Ammon's horn (tissue), 1 donor: ENCODE measurements at regions not wholly inside any gene's neighbourhood (a gene's known extent, or its start where the extent isn't known, plus 50 kb on each side); places are given as distances from the start of the nearest gene placed in this dataset.
"Not testable (repeated sequence)": the region's sequence is repeated elsewhere in the genome, so short reads cannot be mapped to it uniquely, and the experiment has no call there.

Experiments
- DNase-seq: peaks from one replicate; pipeline ENCODE4 v3.0.0-alpha.2; 2016; ENCODE audit warnings: low spot score

- peak; percentile 84 for DNase-seq
Observed at GRCh38 chr2:198296665-198297308, 492.4 kb downstream of the PLCL1 start.

GRCh38 chr2:198293281-198293680 is 488.9 kb downstream of the PLCL1 start:
- DNase-seq, result no peak

DNA sequence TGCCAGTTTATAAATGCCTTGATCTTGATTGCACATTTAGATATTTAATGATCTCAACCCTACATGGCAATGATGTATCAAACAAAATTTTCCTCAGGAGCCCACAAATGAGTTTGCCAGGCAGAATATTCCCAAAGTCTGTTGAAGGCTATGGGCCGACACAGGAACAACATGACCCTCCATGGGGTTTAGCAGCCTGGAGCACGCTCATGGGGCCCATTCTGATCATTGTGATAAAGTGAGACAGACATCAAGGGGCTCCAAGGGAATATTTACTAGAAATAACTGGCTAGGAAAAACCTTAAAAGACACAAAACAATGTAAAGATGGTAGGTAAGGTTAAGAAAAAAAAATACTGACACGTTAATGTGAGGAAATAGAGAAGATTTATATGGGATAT is 485.4 kb downstream of the PLCL1 start:
- no peak for DNase-seq

GRCh38 chr2:198287706-198288105 is 483.3 kb downstream of the PLCL1 start:
- no peak for DNase-seq

GRCh38 chr2:198285216-198285615 is 480.8 kb downstream of the PLCL1 start:
- DNase-seq, result no peak

- DNase-seq, result no peak
Observed at GRCh38 chr2:198283146-198283545, 478.8 kb downstream of the PLCL1 start.

DNA sequence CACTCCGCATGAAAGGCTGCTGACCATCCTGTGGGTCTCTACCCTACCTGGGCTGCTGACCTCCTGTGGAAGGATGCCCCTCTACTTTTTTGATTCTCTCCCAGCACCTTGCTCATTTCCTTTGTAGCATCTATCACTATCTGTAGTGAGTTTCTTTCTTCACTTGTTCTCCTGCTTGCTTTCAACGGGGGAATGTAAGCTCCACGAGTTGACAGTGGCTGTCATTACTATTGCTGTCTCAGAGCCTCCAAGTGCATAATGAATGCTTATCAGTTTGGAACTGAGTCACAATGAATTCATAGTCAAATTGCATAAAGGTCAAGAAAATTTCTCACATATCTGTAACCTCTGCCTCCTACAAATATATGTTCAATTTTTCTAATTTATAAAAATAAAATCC is 477.7 kb downstream of the PLCL1 start:
- DNase-seq, result no peak

- DNase-seq, result peak; percentile 20
Observed at GRCh38 chr2:198280145-198280544, 475.8 kb downstream of the PLCL1 start.

DNA sequence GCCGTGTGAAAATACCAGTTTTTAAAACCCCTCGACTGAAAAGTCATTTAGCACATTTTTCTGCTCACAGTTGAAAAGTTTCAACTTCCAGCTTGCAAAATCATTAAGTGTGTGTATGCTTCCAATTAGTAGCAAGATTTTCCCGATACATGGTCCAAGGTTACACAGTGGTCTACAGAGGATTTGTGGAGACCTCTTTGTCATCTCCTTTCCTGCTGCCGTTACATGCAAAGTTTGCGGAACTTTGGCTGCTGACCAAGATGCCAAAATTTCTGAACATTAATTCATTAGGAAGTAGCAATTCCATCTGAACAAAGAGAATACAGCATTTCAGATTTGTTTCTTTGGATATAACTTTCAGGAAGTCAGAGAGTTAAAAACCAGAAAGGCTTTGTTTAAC is 474.6 kb downstream of the PLCL1 start:
- DNase-seq, result no peak

DNA sequence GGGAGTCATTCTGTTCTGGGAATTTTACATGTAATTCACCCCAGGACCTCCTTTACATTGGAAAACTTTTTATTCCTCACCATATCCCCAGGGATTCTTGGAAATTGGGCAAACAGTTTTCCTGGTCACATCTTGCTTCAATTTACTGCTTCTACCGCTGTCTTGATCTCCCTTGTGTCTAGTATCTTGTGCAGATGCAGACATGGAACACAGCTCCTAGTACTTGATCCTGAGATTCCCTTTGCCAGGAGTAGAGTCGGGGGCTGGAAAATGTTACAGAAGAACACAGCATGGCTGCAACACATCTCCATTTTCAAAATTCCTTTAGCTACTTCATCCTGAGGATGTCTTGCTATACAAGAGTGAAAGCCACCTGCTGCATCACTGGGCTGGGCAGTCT is 472.8 kb downstream of the PLCL1 start:
- no peak for DNase-seq

GRCh38 chr2:198273660-198274059 is 469.3 kb downstream of the PLCL1 start:
- DNase-seq, result peak; percentile 45

- not testable (repeated sequence) for DNase-seq
Observed at GRCh38 chr2:198270157-198270556, 465.8 kb downstream of the PLCL1 start.

GRCh38 chr2:198268519-198268918 is 464.1 kb downstream of the PLCL1 start:
- DNase-seq, result no peak

DNA sequence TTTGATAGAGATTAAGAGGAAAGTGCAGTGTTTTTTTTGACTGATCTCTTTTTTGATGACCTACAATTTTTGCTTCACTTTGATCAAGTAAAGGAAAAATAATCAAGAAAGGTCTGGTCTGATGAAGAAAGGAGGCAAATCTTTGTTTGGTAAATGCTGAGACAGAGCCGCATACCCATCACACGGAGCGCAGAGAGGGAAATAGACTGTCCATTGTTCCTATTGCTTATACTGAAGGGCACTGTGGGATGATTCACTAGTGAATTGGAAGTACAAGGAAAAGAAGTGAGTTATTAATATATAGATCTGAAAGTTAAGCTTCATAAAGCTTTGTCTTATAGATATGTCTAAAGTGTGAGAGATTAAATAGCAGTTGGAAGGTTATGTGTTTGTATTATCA is 455.1 kb downstream of the PLCL1 start:
- no peak for DNase-seq

- peak; percentile 34 for DNase-seq
Observed at GRCh38 chr2:198254536-198255090, 450.2 kb downstream of the PLCL1 start.

DNA sequence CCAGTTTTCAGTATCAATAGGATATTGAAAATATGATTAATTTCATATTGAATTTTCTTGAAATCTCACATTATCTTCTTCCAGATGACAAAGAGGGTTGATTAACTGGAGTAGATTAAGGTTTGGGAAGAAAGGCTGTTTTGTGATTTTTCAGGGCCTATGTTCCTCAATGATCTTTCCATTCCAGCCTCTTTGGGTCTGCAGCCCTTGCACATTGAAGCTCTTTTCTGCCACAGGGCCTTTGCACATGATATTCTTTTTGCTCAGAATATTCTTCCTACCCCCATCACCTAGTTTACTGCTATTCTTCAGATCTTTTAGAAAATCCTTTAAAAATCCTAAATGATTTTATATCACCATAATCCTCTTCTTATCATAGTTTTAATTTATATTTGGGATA is 449.6 kb downstream of the PLCL1 start:
- DNase-seq, result no peak

GRCh38 chr2:198252472-198252871 is 448.1 kb downstream of the PLCL1 start:
- no peak for DNase-seq

- DNase-seq, result no peak
Observed at GRCh38 chr2:198242093-198242492, 437.7 kb downstream of the PLCL1 start.

DNA sequence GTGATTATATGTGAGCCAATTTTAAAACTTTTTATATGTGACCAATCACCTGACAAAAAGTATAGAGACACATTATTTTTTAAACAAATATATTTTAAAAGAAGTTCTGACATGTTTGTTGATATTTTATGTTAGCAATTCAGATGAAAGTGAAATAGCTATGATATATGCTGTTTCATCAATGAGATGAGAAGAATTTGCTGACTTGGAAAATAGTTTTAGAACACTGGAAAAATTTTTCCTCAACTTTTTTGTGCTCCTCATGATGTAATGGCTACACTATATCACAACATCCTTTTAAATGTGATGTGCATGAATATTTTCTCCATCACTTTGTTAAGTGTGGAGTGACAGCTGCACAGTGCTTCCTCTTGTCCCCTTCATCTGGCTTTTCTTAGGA is 434.0 kb downstream of the PLCL1 start:
- DNase-seq, result no peak

GRCh38 chr2:198236338-198236737 is 431.9 kb downstream of the PLCL1 start:
- DNase-seq, result no peak

GRCh38 chr2:198232281-198232680 is 427.9 kb downstream of the PLCL1 start:
- DNase-seq, result no peak

- DNase-seq, result no peak
Observed at GRCh38 chr2:198231562-198231961, 427.2 kb downstream of the PLCL1 start.

DNA sequence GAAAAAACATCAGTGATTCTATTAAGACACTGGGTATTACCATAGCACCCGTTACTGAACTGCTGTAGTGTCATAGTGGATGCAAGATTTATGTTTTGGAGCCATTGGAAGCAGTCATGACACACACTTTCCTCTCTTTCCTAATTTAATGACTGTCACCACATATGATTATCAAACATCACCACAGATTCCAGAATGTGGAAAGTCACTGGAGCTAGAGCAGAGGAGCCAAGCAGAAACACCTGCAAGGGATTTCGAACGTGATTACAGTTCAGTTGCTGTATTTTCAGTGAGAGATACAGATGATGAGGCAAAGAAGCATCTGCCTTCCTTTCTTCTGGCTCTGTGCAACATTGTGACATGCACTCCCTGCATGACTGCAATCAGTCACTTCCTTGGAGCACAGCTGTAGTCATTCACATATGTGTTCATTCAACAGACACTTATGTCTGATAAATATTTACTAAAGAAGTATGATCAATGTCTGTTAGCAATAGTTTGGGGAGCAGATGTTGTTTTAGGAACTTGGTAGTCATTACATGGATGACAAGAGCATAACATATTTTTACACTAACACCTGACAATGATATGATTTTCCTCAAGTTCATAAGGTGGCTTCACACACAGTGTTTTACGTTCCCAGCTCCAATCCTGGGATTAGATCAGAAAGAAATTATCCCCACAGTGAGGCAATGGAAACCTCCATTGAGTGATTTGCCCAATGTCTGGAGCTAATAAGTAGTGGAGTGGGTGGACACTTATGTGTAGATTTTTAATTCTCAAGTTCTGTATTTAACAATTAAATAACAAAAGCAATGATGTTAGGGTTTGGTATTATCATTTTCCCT is 416.6 kb downstream of the PLCL1 start:
- no peak for DNase-seq
